Neural cell (in vitro differentiated cells): ENCODE measurements at regions not wholly inside any gene's neighbourhood (a gene's known extent, or its start where the extent isn't known, plus 50 kb on each side); places are given as distances from the start of the nearest gene placed in this dataset.

Source experiments
- CTCF ChIP-seq: fragments of 450-650 bp; IDR thresholded peaks from 2 replicates; pipeline ENCODE4 v1.5.1; 2014; ENCODE audit warnings: antibody characterized with exemption, mild to moderate bottlenecking, moderate library complexity; ENCODE audit not compliant: poor library complexity, severe bottlenecking
- EZH2 ChIP-seq: fragments of 200-600, 300-800 bp; shearing (Covaris generic), sonication (generic); IDR thresholded peaks from 2 replicates; pipeline ENCODE4 v1.6.1; 2014; ENCODE audit warnings: antibody characterized with exemption, low read length, borderline replicate concordance, mild to moderate bottlenecking; ENCODE audit not compliant: insufficient read depth, poor library complexity, severe bottlenecking
- POLR2AphosphoS5 ChIP-seq: IDR thresholded peaks from 2 replicates; pipeline ENCODE4 v1.6.1; 2012
- REST ChIP-seq: IDR thresholded peaks from 2 replicates; pipeline ENCODE4 v1.6.1; 2012; ENCODE audit warnings: borderline replicate concordance
- SMC3 ChIP-seq: fragments of 450-650 bp; conservative IDR thresholded peaks from 2 replicates; pipeline ENCODE4 v1.6.1; 2014; ENCODE audit warnings: antibody characterized with exemption, mild to moderate bottlenecking, moderate library complexity; ENCODE audit not compliant: poor library complexity
- TAF1 ChIP-seq: IDR thresholded peaks from 2 replicates; pipeline ENCODE4 v1.6.1; 2012; ENCODE audit warnings: low read depth

- TF ChIP-seq CTCF: no peak
- TF ChIP-seq POLR2AphosphoS5: no peak
- no peak for TF ChIP-seq SMC3
- TF ChIP-seq REST: no peak
- TF ChIP-seq EZH2: no peak
- no peak for TF ChIP-seq TAF1
These were observed 88.7 kb upstream of the TMEFF2 start for GRCh38 chr2:192283450-192283849.
